ENCODE measurements at regions not wholly inside any gene's neighbourhood (a gene's known extent, or its start where the extent isn't known, plus 50 kb on each side); places are given as distances from the start of the nearest gene placed in this dataset.

GRCh38 chr19:28213470-28214082 is 999.4 kb downstream of the UQCRFS1 start:
- intact Hi-C loops (cut with DNase I), result no loop called here
- no peaks in the 10 kb centered on the region for H3K36me3 ChIP-seq
- H3K27ac ChIP-seq, result no peak overlapping the region
- no peaks in the 10 kb centered on the region for H3K27me3 ChIP-seq
- no peak for DNase-seq (ENCODE audit: extremely low spot score in 2 of 2)
- H3K4me1 ChIP-seq, result no peaks in the 10 kb centered on the region
- TF ChIP-seq POLR2AphosphoS5 (IDR thresholded peaks at IDR 0.05; ENCODE audit: insufficient read depth in 1 of 2, low read depth in 1 of 2) (no peak), CTCF (IDR thresholded peaks at IDR 0.05) (no peak), POLR2A (IDR thresholded peaks at IDR 0.05) (no peak)
- H3K4me3 ChIP-seq, result no peak overlapping the region
- H3K9me3 ChIP-seq, result no peaks in the 10 kb centered on the region

- no peaks in the 10 kb centered on the region for H3K36me3 ChIP-seq
- H3K4me3 ChIP-seq, result no peak overlapping the region
- no peaks in the 10 kb centered on the region for H3K27me3 ChIP-seq
- H3K9me3 ChIP-seq, result no peaks in the 10 kb centered on the region
- no peaks in the 10 kb centered on the region for H3K4me1 ChIP-seq
- intact Hi-C loops (cut with DNase I), result no loop called here
- TF ChIP-seq POLR2A (IDR thresholded peaks at IDR 0.05), result no peak
- no peak for TF ChIP-seq POLR2AphosphoS5 (IDR thresholded peaks at IDR 0.05; ENCODE audit: insufficient read depth in 1 of 2, low read depth in 1 of 2)
- TF ChIP-seq CTCF (IDR thresholded peaks at IDR 0.05), result no peak
- DNase-seq (ENCODE audit: extremely low spot score in 2 of 2), result no peak
- H3K27ac ChIP-seq, result no peak overlapping the region
Measured at GRCh38 chr19:28210886-28211285, 1002.1 kb downstream of the UQCRFS1 start.

- Histone ChIP-seq H3K4me1 (no peaks in the 10 kb centered on the region), H3K4me3 (no peak overlapping the region), H3K27ac (no peak overlapping the region), H3K9me3 (no peaks in the 10 kb centered on the region), H3K27me3 (no peaks in the 10 kb centered on the region), H3K36me3 (no peaks in the 10 kb centered on the region)
- intact Hi-C loops (cut with DNase I), result no loop called here
- DNase-seq (ENCODE audit: extremely low spot score in 2 of 2), result no peak
- no peak for TF ChIP-seq POLR2A (IDR thresholded peaks at IDR 0.05)
- TF ChIP-seq POLR2AphosphoS5 (IDR thresholded peaks at IDR 0.05; ENCODE audit: insufficient read depth in 1 of 2, low read depth in 1 of 2), result no peak
- TF ChIP-seq CTCF (IDR thresholded peaks at IDR 0.05), result no peak
Measured at GRCh38 chr19:28208745-28209144, 1004.2 kb downstream of the UQCRFS1 start.

GRCh38 chr19:28207244-28207643 is 1005.7 kb downstream of the UQCRFS1 start:
- no peaks in the 10 kb centered on the region for H3K9me3 ChIP-seq
- no peaks in the 10 kb centered on the region for H3K4me1 ChIP-seq
- no peaks in the 10 kb centered on the region for H3K36me3 ChIP-seq
- no peaks in the 10 kb centered on the region for H3K27me3 ChIP-seq
- TF ChIP-seq CTCF (IDR thresholded peaks at IDR 0.05), result no peak
- no peak for TF ChIP-seq POLR2A (IDR thresholded peaks at IDR 0.05)
- no peak overlapping the region for H3K27ac ChIP-seq
- no peak overlapping the region for H3K4me3 ChIP-seq
- intact Hi-C loops (cut with DNase I), result no loop called here
- no peak for DNase-seq (ENCODE audit: extremely low spot score in 2 of 2)

- Histone ChIP-seq H3K4me1 (no peaks in the 10 kb centered on the region), H3K36me3 (no peaks in the 10 kb centered on the region), H3K27me3 (no peaks in the 10 kb centered on the region), H3K27ac (no peak overlapping the region), H3K9me3 (no peaks in the 10 kb centered on the region), H3K4me3 (no peak overlapping the region)
- TF ChIP-seq CTCF (IDR thresholded peaks at IDR 0.05) (no peak), POLR2A (IDR thresholded peaks at IDR 0.05) (no peak), POLR2AphosphoS5 (IDR thresholded peaks at IDR 0.05; ENCODE audit: insufficient read depth in 1 of 2, low read depth in 1 of 2) (no peak)
- peak in 1 of 2 donors; percentile 74 for DNase-seq (ENCODE audit: extremely low spot score in 2 of 2)
- intact Hi-C loops (cut with DNase I), result no loop called here
Measured at GRCh38 chr19:28201462-28201943, 1011.4 kb downstream of the UQCRFS1 start.

Data from vagina (tissue), 2 donors.